Brain microvascular endothelial cell (primary cell): ENCODE measurements at regions not wholly inside any gene's neighbourhood (a gene's known extent, or its start where the extent isn't known, plus 50 kb on each side); places are given as distances from the start of the nearest gene placed in this dataset.
"Not testable (repeated sequence)": the region's sequence is repeated elsewhere in the genome, so short reads cannot be mapped to it uniquely, and the experiment has no call there.

Experiments used
- DNase-seq: peaks from one replicate; pipeline ENCODE4 v3.0.0-alpha.2; 2020
- H3K27ac ChIP-seq: fragments of 250-450 bp; sonication (Bioruptor Pico); 2 replicates; pipeline ENCODE4 v1.5.1; 2020; ENCODE audit warnings: mild to moderate bottlenecking, moderate library complexity
- H3K27me3 ChIP-seq: fragments of 250-450 bp; sonication (Bioruptor Pico); replicated peaks from 2 replicates; pipeline ENCODE4 v1.5.1; 2020; ENCODE audit warnings: mild to moderate bottlenecking
- H3K36me3 ChIP-seq: fragments of 250-450 bp; sonication (Bioruptor Pico); replicated peaks from 2 replicates; pipeline ENCODE4 v1.5.1; 2020; ENCODE audit warnings: mild to moderate bottlenecking
- H3K4me3 ChIP-seq: 2 replicates; pipeline ENCODE4 v1.5.1; 2011; ENCODE audit warnings: low read depth, mild to moderate bottlenecking, control low read depth, low read length, moderate library complexity
- CTCF ChIP-seq: IDR thresholded peaks from 2 replicates; pipeline ENCODE4 v1.5.1; 2011; ENCODE audit warnings: low read depth, mild to moderate bottlenecking, moderate library complexity, low read length, control low read depth, inconsistent platforms; ENCODE audit errors: missing control alignments
- in situ Hi-C: cut with HindIII; loops from 2 replicates; pipeline ENCODE4 v1.10.0; 2017; ENCODE audit warnings: low sequenced_read_pairs, low pct_ligation_motif_present

- H3K36me3 ChIP-seq, H3K4me3 ChIP-seq, H3K27ac ChIP-seq, H3K27me3 ChIP-seq, DNase-seq, in situ Hi-C loops: not testable (repeated sequence)
Observed at GRCh38 chr16:29250923-29251434, 155.5 kb downstream of the NPIPB11 start.

- H3K36me3 ChIP-seq, DNase-seq, H3K4me3 ChIP-seq, H3K27ac ChIP-seq, H3K27me3 ChIP-seq, in situ Hi-C loops: not testable (repeated sequence)
Observed at GRCh38 chr16:29250469-29250868, 156.0 kb downstream of the NPIPB11 start.

- DNase-seq, in situ Hi-C loops, H3K27me3 ChIP-seq, H3K4me3 ChIP-seq, H3K36me3 ChIP-seq, H3K27ac ChIP-seq: not testable (repeated sequence)
Observed at GRCh38 chr16:29248940-29249318, 157.6 kb downstream of the NPIPB11 start.

GRCh38 chr16:29248306-29248939 is 158.1 kb downstream of the NPIPB11 start:
- H3K4me3 ChIP-seq, in situ Hi-C loops, H3K27me3 ChIP-seq, H3K36me3 ChIP-seq, H3K27ac ChIP-seq, DNase-seq: not testable (repeated sequence)

- H3K27me3 ChIP-seq, H3K36me3 ChIP-seq, H3K27ac ChIP-seq, DNase-seq, in situ Hi-C loops, H3K4me3 ChIP-seq: not testable (repeated sequence)
Observed at GRCh38 chr16:29246091-29246490, 160.4 kb downstream of the NPIPB11 start.

GRCh38 chr16:29237971-29238370 is 168.5 kb downstream of the NPIPB11 start:
- no peak for TF ChIP-seq CTCF
- no peaks in the 10 kb centered on the region for H3K36me3 ChIP-seq
- no peak overlapping the region for H3K27ac ChIP-seq
- in situ Hi-C loops = no loop called here
- no peak overlapping the region for H3K4me3 ChIP-seq
- DNase-seq = no peak
- H3K27me3 ChIP-seq = no peaks in the 10 kb centered on the region

- H3K4me3 ChIP-seq, H3K27ac ChIP-seq, DNase-seq, in situ Hi-C loops, H3K36me3 ChIP-seq, H3K27me3 ChIP-seq: not testable (repeated sequence)
Observed at GRCh38 chr16:29237495-29237894, 169.0 kb downstream of the NPIPB11 start.

- H3K4me3 ChIP-seq, H3K27me3 ChIP-seq, H3K36me3 ChIP-seq, in situ Hi-C loops, DNase-seq, H3K27ac ChIP-seq: not testable (repeated sequence)
Observed at GRCh38 chr16:29237023-29237422, 169.5 kb downstream of the NPIPB11 start.

GRCh38 chr16:29235836-29236370 is 170.6 kb downstream of the NPIPB11 start:
- in situ Hi-C loops, H3K36me3 ChIP-seq, H3K27ac ChIP-seq, DNase-seq, H3K4me3 ChIP-seq, H3K27me3 ChIP-seq: not testable (repeated sequence)

GRCh38 chr16:29234536-29235275 is 171.8 kb downstream of the NPIPB11 start:
- H3K27ac ChIP-seq, H3K36me3 ChIP-seq, H3K27me3 ChIP-seq, in situ Hi-C loops, DNase-seq, H3K4me3 ChIP-seq: not testable (repeated sequence)

GRCh38 chr16:29233705-29234404 is 172.7 kb downstream of the NPIPB11 start:
- H3K36me3 ChIP-seq, H3K27me3 ChIP-seq, H3K4me3 ChIP-seq, H3K27ac ChIP-seq, DNase-seq, in situ Hi-C loops: not testable (repeated sequence)
